Right atrium auricular region (tissue), 2 donors: ENCODE measurements at regions not wholly inside any gene's neighbourhood (a gene's known extent, or its start where the extent isn't known, plus 50 kb on each side); places are given as distances from the start of the nearest gene placed in this dataset.

ENCODE experiments used
- DNase-seq: peaks from one replicate; pipeline ENCODE4 v3.0.0-alpha.2; 2019; ENCODE audit warnings: low spot score
- H3K27ac ChIP-seq, 2 donors: fragments of 200-600 bp; sonication (generic); 1 replicate in 1 of 2; 2 replicates in 1 of 2; pipeline ENCODE4 v1.5.1; 2016 to 2019
- H3K27me3 ChIP-seq, 2 donors: fragments of 200-600 bp; sonication (generic); one replicate each; pipeline versions ENCODE4 v1.5.1 to v1.6.0; 2017 to 2019
- H3K36me3 ChIP-seq: fragments of 200-600 bp; sonication (generic); one replicate; pipeline ENCODE4 v1.5.1; 2016
- H3K4me1 ChIP-seq, 2 donors: fragments of 200-600 bp; sonication (generic); one replicate each; pipeline versions ENCODE4 v1.5.1 to v1.6.0; 2017 to 2019
- H3K4me3 ChIP-seq, 2 donors: fragments of 200-600 bp; sonication (generic); 1 replicate in 1 of 2; 2 replicates in 1 of 2; pipeline ENCODE4 v1.5.1; 2017 to 2019; ENCODE audit warnings: mild to moderate bottlenecking in 1 of 2, moderate library complexity in 1 of 2
- H3K9me3 ChIP-seq, 2 donors: fragments of 200-600 bp; sonication (generic); one replicate each; pipeline ENCODE4 v1.5.1; 2019
- CTCF ChIP-seq, 2 donors: fragments of 200-600 bp; sonication (generic); IDR thresholded peaks; one replicate each; pipeline ENCODE4 v1.5.1; 2019; ENCODE audit warnings: antibody characterized with exemption in 2 of 2

- H3K27me3 ChIP-seq = no peaks in the 10 kb centered on the region
These were observed 243.8 kb downstream of the CDH26 start for GRCh38 chr20:60202046-60202445.

GRCh38 chr20:60203451-60203850, 245.2 kb downstream of the CDH26 start:
- Histone ChIP-seq H3K4me1 (no peaks in the 10 kb centered on the region), H3K36me3 (no peaks in the 10 kb centered on the region), H3K27ac (no peak overlapping the region), H3K9me3 (peaks cover 0 to 12% of the 10 kb centered on the region in 2 donors), H3K27me3 (no peaks in the 10 kb centered on the region), H3K4me3 (no peak overlapping the region)
- no peak for TF ChIP-seq CTCF (IDR thresholded peaks at IDR 0.05)
- DNase-seq = no peak

More at GRCh38 chr20:60202046-60202445, 243.8 kb downstream of the CDH26 start:
- H3K36me3 ChIP-seq = no peaks in the 10 kb centered on the region
- no peak for DNase-seq
- no peak overlapping the region for H3K4me3 ChIP-seq
- H3K27ac ChIP-seq = no peak overlapping the region
- H3K4me1 ChIP-seq = no peaks in the 10 kb centered on the region
- peaks cover 0 to 12% of the 10 kb centered on the region in 2 donors for H3K9me3 ChIP-seq
- TF ChIP-seq CTCF (IDR thresholded peaks at IDR 0.05) = no peak

- no peak for TF ChIP-seq CTCF (IDR thresholded peaks at IDR 0.05)
- no peak overlapping the region for H3K4me3 ChIP-seq
- H3K27ac ChIP-seq = no peak overlapping the region
- H3K27me3 ChIP-seq = no peaks in the 10 kb centered on the region
- no peak for DNase-seq
- H3K9me3 ChIP-seq = peaks cover 0 to 3% of the 10 kb centered on the region in 2 donors
- H3K36me3 ChIP-seq = no peaks in the 10 kb centered on the region
- no peaks in the 10 kb centered on the region for H3K4me1 ChIP-seq
These were observed 246.4 kb downstream of the CDH26 start for GRCh38 chr20:60204601-60205000.

GRCh38 chr20:60206259-60206658, 248.0 kb downstream of the CDH26 start:
- H3K4me3 ChIP-seq = no peak overlapping the region
- H3K9me3 ChIP-seq = no peaks in the 10 kb centered on the region
- H3K27me3 ChIP-seq = no peaks in the 10 kb centered on the region
- H3K36me3 ChIP-seq = no peaks in the 10 kb centered on the region
- no peak overlapping the region for H3K27ac ChIP-seq
- peak in 1 of 2 donors; percentile 21 for TF ChIP-seq CTCF (IDR thresholded peaks at IDR 0.05)
- DNase-seq = no peak
- H3K4me1 ChIP-seq = no peaks in the 10 kb centered on the region

GRCh38 chr20:60209048-60209447, 250.8 kb downstream of the CDH26 start:
- Histone ChIP-seq H3K36me3 (no peaks in the 10 kb centered on the region), H3K4me1 (no peaks in the 10 kb centered on the region), H3K27ac (no peak overlapping the region), H3K9me3 (no peaks in the 10 kb centered on the region), H3K27me3 (no peaks in the 10 kb centered on the region), H3K4me3 (no peak overlapping the region)
- no peak for TF ChIP-seq CTCF (IDR thresholded peaks at IDR 0.05)
- DNase-seq = no peak
